NCI-H146 treated with DMSO at 0.1 percent for 48 hours (cell line): ENCODE measurements at regions not wholly inside any gene's neighbourhood (a gene's known extent, or its start where the extent isn't known, plus 50 kb on each side); places are given as distances from the start of the nearest gene placed in this dataset.
A peak's percentile ranks its signal among the peaks of the same experiment; 100 is the strongest.
"Not testable (repeated sequence)": the region's sequence is repeated elsewhere in the genome, so short reads cannot be mapped to it uniquely, and the experiment has no call there.

Experiments used
- DNase-seq: peaks from one replicate; lab custom pipeline; 2025; ENCODE audit not compliant: unreplicated experiment; lab: John Stamatoyannopoulos, UW

DNA sequence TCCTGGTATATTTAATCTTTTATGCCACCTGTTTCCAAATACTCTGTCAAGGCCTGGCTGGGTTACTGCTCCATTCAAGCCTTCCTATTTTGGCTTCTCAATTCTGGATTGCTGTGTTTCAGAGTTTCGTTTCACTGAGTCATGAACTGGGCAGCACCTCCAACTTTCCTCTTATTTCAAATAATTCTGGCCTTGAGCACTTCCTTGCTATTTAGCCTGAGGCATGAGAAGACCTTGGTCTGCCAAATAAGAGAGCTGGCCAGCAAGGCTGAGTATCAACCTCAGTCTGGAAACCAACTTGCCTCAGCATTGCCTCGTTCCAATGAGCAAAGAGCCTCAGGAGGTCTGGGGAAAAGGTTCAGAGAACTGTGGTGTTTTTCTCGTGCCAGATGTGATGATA, 66.6 kb downstream of the TNFAIP3 start:
- DNase-seq = no peak

DNA sequence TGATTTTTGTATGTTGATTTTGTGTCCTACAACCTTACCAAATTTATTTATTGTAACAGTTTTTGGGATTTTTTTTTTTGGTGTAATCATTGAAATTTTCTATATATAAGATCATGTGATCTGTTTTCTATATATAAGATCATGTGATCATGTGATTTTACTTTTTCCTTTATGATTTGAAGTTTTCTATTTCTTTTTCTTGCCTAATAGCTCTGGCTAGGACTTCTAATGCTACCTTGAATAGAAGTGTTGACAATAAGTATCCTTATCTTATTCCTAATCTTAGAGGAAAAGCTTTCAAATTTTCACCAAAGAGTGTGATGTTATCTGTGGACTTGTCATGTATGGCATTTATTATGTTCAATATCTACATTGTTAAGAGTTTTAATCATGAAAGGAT, 69.7 kb downstream of the TNFAIP3 start:
- DNase-seq = no peak

DNA sequence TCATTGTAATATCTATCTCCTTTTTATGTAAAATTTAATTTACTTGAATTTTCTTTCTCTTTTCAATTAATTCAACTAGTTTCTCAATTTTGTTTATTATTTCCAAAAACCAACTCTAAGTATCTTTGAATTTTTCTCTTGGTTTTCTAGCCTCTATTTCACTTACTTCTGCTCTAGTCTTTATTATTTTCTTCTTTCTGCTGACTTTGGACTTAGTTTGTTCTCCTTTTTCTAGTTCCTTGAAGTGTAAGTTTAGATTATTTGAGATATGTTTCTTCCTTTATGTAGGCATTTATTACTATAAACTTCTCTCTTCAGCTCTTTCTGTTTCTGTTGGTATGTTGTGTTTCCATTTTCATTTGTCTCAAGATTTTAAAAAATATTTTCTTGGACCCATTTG, 70.8 kb downstream of the TNFAIP3 start:
- DNase-seq = no peak

DNA sequence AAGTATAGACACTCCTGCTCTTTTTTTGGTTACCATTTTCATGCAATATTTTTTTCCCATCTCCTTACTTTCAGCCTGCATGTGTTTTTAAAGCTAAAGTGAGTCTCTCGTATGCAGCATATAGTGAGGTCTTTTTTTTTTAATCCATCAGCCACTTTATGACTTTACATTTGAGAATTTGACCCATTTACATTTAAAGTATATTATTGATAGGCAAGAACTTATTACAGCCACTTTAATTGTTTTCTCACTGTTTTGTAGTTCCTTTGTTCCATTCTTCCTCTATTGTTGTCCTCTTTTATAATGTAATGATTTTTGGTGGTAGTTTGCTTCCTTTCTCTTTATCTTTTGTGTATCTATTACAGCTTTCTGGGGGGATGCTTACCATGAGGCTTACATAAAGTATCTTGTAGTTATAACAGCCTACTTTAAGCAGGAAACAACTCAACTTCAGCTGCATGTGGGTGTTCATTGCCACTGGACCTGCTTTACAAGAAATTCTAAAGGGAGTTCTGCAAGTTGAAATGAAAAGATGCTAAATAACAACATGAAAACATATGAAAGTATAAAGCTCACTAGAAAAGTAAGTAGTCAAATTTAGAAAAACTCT, 71.8 kb downstream of the TNFAIP3 start:
- no peak for DNase-seq

DNA sequence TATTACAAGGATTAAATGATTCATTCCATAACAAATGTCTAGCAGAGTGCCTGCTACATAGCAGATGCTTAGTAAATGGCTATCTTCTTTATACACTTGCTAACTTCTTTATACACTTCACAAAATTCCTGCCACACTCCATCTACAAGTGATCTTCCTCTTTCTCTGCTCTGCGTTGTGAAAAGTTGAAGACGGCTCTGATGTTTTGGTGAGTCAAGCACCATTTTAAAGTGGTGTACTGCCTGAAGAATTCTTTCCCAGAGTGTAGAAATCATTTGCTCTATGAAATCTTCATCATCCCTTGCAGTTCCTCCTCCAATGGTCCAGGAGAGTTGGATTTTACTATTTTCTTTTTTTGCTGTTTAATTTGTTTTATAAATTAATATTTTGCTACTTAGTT, 74.9 kb downstream of the TNFAIP3 start:
- no peak for DNase-seq

DNA sequence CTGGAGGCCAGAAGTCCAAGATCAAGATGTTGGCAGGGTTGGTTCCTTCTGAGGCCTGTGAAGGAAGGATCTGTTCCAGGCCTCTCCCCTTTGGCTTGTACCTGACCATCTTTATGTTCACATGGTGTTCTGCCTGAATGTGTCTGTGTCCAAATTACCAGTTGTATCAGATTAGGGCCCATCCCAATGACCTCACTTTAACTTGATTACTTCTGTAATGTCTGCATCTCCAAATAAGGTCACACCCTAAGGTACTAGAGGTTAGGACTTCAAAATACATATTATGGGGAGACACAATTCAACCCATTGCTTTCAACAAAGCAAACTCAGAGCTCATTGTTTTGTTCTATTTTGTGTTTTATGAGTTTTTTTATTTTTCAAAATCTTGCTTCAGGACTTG, 75.7 kb downstream of the TNFAIP3 start:
- DNase-seq = no peak

DNA sequence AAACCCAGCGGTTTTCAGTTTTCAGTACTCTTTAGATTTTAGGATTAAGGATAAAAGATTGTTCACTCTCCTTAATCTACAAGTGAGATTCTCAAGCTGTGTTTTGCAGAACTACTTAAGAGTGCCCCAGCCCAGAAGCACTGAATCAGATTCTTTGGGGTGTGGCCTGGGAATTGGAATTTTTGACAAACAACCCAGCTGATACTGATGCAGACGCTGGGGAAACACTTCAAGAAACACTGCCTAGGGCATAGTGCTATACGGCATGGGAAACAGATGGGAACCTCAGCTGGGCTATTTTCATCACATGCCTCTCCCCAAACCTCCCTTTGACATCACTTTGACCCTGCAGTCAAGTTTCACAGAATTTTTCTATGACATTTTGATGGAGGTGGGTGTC, 77.3 kb downstream of the TNFAIP3 start:
- DNase-seq = not testable (repeated sequence)

DNA sequence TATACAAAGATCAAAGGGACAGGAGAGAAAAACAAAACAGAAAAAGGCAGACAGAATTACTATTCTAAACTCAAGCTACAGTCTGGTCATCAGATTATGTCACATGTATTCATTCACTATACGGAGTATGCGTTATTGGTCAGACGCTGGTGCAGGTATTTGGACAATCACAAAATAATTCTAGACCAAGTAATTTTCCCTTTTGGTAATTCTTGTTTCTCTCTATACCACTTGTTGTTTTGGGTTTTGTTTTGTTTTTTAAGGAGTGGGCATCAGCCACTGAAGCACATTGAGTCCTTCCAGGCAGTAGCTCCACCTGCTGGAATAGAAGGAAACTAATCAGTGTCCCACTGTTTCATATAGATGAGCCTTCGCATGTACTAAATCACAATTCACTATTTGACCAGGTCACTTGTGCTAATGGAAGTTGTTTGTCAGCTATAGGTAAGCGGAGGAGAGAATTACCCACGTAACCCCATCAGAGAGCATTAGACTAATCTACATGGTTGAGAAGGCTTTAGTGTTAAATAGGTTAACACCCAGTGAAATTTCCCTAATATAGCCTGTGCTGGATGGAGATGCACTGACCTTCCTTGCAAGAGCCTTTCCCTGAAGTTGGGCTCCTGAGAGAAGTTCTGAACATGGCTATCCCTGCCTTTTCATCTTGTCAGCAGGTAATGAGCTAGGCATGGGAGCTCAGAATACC, 77.9 kb downstream of the TNFAIP3 start:
- peak; percentile 16 for DNase-seq

DNA sequence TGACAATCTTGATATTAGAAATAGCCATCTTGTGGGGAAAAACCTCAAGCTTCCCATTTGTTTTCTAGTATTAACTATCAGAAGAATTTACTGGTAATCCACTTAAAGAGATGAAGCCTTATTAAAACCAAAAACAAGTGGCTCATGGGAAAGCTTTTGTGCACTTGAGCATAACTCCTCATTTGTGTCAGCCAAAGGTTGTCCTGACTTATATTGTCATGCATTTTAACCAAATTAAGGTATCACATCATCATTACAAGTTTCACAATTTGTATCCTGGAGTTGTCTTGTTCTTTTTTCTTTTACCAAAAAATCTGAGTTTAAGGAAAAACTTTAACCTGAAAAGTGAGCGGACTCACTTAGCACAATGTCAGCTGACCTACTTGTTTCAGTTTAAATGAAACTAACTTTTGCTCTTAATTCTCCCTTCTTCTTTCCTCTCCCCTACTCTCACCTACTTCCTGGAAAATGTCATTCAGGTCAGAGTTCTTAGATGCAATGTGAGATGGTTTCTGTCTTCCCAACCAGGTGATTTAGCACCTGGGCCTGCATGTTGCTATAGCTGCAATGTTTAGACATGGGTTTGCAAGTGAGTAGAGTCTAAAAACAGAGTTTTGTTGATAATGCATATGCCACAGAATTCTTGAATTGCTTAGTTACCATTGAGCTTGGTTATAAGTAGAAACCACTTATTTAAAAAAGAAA, 82.8 kb downstream of the TNFAIP3 start:
- DNase-seq = peak; percentile 34

DNA sequence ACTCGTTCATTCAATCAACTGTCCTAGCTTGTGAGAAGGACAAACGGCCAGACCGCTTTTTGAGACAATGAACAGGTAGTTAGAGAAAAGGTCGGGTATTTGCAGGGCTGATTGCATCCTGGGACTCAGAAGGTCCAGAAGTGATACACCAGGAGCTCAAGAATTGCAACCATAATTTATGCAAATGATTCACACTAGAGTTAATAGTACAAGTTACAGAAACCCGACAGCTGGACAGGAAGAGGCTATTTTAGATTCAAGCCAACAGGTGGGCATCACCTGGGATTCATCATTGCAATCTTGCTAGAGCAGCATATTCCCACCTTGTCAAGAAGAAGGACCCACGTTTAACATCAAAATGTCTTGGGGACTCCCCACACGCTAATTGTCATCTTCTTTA, 83.5 kb downstream of the TNFAIP3 start:
- DNase-seq = peak; percentile 22

DNA sequence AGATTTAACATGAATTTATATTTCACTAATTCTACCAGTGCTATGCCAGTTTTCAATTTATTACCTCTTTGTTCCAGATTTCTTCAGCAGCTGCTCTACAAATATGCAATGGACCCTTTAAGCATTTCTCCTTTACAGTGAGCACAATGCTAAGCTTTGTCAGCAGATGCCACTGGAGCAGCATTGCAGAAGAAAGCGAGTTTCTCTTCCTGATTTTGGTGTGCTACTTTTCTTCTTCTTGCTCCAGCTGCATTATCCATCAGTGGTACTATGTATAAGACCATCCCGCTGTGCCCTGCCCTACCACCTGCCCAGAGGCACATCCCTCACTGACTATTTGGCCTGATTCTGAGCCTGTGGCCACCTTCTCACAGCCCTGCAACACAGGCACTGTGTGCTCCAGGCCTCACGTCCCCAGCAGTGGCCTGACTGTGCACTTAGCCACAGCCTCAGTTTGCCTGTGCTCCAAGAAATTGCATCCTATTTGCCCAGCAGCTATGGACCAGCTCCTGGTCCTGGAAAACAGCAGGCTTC, 84.1 kb downstream of the TNFAIP3 start:
- no peak for DNase-seq

DNA sequence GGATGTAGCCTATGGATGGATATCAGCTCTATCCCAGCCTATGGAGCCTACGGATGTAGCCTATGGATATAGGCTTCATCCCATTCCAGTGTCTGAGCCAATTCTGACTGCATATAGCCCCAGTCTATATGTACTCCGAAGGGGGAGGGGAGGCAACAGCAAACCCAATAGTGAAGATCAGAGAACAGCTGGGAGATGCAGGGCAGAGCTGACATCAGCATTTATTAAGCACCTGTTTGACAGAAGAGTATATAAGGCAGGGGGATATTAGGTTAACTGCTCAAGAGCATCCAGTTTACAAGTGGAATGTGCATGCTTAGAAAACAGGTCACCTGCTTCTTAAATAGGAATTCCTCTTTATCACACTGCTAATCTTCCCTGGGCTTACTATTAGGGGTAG, 85.2 kb downstream of the TNFAIP3 start:
- no peak for DNase-seq

DNA sequence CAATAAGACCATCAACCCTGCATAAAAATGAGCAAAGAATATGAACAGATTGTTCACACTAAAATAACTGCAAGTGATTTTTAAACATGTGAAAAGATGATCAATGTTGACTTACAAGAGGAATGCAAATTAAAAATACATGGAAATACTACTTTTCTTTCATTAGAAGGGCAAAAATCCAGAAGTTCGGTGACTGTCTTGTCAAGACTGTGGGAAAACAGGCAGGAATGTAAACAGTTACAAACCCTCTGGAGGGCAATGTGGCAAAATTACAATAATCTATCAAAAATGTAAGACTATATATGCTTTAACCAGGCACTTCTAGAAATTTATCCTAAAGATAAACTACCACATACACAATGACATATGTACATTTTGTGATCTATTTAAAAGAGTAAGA, 86.7 kb downstream of the TNFAIP3 start:
- DNase-seq = no peak

DNA sequence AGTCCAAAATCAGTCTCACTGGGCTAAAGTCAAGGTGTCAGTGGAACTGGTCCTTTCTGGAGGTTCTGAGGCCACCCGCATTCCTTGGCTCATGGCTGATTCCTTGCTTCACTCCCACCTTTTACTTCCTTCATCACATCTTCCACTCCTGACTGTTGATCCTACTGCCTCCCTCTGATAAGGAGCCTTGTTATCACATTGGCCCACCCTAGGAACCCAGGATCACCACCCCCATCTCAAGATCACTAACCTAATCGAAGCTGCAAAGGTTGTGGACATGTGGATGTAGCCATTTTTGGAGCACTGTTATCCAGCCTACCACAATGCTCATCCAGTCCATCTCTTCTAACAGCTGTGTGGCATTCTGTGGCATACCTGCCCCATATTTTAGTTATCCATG, 87.2 kb downstream of the TNFAIP3 start:
- DNase-seq = no peak

DNA sequence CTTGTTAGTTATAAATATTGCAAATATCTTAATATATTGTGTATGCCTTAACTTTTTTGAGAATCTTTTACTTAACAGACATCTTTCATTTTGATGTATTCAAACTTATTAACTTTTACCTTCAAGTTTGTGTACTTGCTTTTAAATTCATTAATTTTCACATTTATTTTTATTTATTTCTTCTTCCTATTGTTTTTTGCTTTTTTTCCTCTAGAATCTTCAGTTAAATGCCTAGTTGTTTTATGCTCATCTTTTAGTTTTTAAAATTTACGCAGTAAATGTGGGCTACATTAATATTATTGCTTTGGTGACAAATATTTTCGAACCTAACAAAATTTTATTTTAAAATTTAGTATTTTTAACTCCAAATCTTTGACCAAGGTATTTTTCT, 89.0 kb downstream of the TNFAIP3 start:
- no peak for DNase-seq

DNA sequence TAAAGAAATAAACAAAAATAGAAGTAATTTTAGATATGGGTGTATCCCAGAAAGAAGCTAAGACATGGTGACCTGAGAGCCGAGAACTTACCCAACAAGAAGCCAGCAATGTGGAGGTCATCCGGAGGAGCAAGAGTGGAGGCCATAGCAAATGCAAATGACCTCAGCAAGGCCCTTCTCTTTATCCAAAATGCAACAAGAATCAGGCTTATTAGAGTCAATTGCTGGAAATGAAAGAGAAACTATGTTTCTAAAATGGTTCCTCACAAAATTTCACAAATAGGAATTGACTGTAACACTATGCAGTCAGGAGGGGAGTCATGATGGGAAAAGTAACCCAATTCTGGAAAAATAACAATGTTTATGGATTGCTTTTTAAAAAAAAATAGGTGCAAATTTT, 90.4 kb downstream of the TNFAIP3 start:
- DNase-seq = no peak

DNA sequence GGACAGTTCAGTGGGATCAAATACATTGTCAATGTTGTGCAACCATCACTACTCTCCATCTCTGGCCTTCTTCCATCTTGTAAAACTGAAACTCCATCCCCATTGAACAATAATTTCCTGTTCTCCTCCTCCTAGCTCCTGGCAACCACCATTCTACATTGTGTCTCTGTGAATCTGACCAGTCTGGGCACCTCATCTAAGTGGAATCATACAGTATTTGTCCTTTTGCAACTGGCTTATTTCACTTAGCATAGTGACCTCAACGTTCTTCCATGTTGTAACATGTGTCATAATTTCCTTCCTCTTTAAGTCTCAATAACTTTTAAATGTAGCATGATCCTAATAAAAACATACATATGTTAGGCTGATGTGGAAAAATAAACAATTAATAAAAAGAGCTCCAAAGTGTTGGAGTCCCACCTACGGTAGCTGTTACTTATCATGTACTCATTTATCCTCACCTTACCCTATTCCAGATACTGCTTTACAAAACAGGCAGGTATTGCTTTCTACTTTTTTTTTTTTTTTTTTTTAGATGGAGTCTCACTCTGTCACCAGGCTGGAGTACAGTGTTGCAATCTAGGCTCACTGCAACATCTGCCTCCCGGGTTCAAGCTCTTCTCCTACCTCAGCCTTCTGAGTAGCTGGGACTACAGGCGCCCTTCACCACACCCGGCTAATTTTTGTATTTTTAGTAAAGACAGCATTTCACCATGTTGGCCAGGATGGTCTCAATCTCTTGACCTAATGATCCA, 91.9 kb downstream of the TNFAIP3 start:
- DNase-seq = no peak

DNA sequence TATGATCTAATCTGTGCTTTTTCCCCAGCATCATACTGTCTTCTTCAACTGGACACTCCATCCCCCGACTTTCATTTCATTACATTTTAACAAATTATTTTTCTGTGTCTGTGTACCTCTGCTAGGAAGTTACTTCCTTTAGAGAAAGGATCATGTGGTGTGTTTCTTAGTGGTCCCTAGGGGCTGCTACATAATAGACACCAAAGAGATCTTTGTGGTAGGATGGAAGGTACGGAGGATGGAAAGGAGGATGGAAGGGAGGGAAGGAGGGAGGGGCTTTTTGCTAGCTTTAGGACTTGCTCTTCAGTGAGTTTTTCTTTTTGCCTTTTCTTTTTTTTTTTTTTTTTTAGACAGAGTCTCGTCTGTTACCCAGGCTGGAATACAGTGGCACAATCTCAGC, 95.7 kb downstream of the TNFAIP3 start:
- no peak for DNase-seq

DNA sequence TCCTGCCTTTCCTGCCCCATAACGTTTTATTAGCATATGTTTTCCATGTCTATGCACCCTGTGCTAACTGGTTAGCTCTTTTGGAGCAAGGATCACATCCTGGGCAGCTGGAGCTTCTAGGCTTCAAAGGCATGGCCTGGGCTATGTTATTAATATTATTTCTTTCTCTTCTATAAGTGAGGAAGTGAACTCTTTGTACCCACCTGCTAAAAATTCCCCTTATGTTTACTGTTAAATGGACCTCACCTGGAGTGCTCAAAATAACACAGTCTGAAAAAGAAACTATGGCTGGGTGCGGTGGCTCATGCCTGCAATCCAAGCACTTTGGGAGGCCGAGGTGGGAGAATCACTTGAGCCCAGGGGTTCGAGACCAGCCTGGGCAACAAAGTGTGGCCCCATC, 97.8 kb downstream of the TNFAIP3 start:
- no peak for DNase-seq

DNA sequence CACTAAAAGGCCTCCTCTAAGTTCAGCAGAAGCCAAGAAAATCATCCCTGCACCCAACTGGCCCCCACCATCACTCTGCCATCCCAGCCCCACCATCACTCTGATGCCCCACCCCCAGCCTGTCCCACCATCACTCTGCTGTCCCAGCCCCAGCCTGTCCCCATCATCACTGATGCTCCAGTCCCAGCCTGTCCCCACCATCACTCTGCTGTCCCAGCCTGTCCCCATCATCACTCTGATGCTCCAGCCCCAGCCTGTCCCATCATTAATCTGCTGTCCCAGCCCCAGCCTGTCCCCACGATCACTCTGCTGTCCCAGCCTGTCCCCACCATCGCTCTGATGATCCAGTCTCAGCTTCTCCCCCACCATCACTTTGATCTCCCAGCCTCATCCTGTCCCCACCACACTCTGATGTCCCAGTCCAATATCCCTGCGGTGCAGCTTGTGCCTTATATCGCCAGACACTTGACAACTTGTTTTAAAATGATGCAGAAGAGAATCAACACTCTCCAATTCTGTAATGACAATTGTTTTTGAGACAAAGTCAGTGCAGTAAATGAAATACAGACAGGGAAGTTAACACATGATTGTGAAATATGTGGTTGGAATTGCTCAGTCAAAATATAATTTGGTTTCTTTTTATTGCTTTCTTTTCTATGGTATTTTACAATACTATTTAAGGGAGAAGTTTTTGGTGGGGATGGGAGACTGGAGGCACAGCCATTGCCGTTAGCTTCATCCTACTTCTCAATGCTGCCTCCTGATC, 100.8 kb downstream of the TNFAIP3 start:
- no peak for DNase-seq

DNA sequence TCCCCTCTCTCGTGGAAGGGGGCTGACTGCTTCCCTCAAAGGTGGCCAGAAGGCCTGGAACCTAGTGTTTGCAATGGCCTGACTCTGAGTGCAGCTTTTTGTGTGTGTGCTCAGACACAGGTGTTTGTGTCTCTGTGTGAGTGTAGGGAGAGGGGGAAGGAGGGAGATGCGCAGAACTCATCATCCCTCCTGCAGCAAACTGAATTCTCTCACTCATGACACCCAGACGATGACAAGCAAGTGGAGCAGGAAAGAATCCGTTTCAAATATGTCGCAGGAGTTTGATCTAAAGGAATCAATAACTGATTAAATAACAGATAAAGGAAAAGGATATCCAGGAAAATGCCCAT, 101.4 kb downstream of the TNFAIP3 start:
- DNase-seq = no peak
